SK-N-MC (cell line): ENCODE measurements at regions not wholly inside any gene's neighbourhood (a gene's known extent, or its start where the extent isn't known, plus 50 kb on each side); places are given as distances from the start of the nearest gene placed in this dataset.

ENCODE experiments used
- EZH2 ChIP-seq: fragments of 200-600 bp; sonication (generic); IDR thresholded peaks from one replicate; pipeline ENCODE4 v1.6.1; 2017; ENCODE audit warnings: antibody characterized with exemption
- POLR2AphosphoS5 ChIP-seq: IDR thresholded peaks from 2 replicates; pipeline ENCODE4 v1.6.1; 2012; ENCODE audit warnings: mild to moderate bottlenecking, low read depth, low read length, borderline replicate concordance

DNA sequence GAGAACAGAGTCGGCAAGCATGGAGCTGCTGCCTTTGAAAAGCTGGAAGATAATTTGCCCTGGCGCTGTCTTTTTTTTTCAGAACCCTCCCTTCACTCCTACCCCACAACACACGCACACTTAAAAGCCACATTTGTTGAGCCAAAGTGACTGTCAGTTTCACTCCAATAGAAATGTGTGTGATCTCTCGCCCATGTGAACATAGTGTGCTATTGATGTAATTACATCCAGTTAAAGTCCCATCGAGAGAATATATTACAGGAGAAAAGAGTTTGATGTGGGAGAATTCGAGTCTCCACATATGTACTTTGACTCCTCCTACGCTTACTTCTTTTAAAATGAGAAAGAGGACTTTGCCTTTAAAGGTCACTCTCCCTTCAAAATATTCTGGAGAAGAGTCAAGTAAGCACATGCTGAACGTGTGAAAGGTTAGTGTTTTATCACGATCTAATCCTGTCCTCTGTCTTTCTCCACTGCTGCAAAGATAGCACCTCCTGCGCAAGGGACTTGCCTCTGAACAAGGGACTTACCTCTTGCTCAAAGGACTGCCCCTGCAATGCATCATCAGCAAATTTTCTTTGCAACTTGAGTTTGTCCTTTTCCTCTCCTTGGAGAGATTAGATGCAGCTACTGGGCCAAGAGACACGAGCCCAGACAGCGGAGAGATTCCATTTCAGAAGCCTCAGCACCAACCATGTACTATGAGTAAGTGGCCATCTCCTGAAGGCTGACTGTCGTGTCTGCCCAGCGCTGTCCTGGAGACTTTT, 613.9 kb downstream of the PTPRU start:
- TF ChIP-seq POLR2AphosphoS5 (no peak), EZH2 (no peak)
